Glomerular endothelial cell (primary cell): ENCODE measurements at regions not wholly inside any gene's neighbourhood (a gene's known extent, or its start where the extent isn't known, plus 50 kb on each side); places are given as distances from the start of the nearest gene placed in this dataset.
"Not testable (repeated sequence)": the region's sequence is repeated elsewhere in the genome, so short reads cannot be mapped to it uniquely, and the experiment has no call there.

ENCODE experiments used
- DNase-seq: peaks from one replicate; pipeline ENCODE4 v3.0.0-alpha.2; 2011; ENCODE audit warnings: low read depth, low spot score; ENCODE audit errors: extremely low read depth

DNA sequence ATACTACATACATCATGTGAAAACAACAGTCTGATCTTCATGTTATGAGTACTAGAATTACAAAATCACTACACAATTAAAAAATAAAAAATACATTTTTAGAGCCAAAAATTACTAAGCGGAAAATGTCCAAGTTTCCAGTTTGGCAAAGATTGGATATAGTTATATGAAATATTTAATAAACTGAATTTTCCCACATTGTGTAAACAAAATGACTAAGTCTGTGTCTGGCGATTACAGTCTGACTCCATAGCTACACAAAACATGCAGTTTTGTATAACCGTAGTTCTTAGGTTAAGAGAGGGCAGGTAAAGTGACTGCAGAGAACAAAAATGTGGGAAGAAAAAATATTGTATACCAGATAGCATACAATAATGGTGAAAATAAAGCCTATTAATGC lies 59.2 kb upstream of the TMEM47 start:
- no peak for DNase-seq

DNA sequence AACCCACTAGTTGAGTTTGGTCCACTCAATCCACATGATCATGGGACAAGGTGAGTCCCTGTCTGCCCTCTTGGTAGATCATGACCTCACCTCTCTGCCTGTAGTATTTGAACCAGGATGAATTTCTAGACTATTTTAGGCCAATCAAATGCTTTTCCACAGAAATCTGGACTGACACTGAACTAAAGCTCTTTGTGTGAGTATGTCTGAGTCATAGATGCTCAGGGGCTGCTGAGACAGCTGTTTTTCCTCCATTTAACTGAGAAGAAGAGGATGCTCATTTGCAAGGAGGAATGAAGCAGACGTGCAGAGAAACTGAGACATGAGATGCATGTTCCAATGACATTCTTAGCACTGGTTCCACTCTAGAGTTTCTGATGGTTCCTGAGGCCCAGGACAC lies 77.3 kb upstream of the TMEM47 start:
- DNase-seq: no peak

DNA sequence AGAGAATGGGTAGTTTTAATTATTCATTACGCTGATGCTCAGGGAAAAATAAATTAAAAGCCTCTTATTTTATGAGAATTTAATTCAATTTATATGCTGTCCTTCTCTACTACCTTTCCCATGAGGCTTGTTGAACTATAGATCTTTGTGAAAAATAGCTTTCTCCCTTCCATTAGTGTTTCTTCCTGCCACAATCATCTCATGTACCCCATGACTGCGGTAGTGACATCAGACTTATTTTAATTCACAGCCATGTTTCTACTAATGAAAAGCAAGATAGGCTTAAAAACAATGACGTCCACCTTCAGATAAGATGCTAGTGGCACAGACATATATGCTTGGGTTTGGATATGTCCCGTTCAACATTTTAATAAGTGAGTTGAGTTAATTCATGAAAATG lies 87.4 kb upstream of the TMEM47 start:
- DNase-seq: no peak

DNA sequence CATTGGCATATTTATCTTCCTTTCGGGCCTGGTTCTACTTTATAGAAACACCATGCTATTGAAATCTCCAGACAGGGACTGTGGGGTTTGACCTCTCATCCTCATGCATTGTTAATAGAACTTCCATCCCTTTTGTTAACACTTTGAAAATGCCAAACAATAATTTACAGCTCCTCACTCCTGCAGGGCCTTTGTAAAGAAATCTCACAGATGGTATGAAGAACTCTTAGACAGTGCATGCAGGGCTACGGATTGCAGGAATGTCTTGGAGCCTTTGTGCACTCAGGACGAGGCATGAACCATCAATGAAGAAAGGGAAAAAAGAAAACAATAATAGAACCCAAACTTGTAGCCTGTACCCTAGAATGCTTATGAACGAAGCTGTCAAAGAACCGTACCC lies 92.8 kb upstream of the TMEM47 start:
- no peak for DNase-seq

DNA sequence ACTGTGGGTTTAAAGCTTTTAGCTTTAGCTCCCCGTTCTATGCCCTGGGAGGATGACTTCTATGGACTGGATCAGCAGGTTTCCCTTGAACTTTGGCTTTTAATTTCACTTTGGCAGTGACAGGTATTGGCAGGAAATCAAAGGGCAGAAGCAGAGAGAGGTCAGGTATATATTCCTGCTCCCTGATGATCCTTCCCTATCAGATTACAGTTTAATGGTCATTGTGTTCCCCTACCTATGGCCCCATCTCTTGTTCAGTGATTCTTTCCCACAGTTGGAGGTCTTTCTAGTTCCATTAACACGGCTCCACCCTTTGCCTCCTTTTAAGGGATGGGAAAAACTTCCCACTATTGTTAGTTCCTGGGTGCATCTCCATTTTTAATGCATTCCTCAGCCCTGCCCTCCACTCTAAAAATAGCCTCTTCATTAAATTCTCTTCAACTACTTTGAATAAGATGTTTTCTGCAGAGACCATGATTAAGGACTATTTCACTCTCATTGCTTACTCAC lies 107.8 kb upstream of the TMEM47 start:
- DNase-seq: no peak

DNA sequence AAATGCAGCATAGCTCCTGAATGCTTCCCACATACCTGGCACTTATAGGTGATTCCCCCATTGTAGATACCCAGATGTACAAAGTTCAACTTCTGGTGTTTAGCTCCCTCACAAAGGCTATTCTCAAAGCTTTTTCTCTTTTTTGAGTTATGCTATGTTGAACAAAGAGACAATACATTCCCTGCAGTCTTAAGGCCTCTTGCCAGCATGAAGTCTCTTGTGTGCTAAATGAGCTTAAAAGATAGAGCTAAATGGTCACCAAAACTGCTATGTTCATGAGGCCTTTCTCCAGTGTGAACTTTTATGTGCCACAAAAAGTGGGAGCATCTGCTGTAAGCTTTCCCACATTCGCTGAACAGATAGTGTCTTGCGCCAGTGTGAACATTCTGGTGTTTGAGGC lies 111.2 kb upstream of the TMEM47 start:
- no peak for DNase-seq

DNA sequence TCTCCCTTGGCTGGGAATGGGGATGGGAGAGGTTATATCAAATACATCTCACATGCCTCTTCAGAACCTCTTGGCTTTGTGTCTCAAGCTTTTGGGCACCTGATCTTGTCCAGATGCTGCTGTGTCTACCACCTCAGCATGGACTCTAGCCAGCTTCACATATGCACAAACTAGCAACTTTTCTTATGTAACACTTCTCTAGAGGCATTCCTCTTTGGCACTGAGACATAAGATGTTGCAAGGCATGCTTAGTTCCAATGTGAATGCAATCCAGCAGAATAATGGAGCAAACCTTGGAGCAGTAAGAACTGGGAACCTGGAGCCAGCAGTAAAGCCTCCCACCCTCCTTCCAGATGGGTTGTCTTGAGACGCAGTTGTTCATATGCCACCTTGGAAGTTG lies 113.4 kb upstream of the TMEM47 start:
- DNase-seq: no peak

DNA sequence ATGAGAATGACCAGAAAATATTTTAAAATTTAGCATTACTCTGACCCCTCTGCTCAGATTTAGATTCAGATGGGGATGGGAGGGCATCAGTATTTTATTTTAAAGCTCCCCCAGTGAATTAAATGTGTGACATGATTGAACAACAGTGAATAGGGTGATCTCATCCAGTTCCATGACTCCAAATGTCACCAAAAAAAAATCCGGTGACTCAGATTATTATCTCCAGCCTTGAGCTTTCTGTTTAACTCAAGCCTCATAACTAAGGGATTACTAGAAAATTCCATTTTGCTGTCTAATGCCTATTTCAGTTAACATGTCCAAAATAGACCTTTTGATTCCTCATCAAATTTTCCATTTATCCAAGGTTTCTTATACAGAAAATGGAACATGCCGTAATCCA lies 121.8 kb upstream of the TMEM47 start:
- DNase-seq: no peak

DNA sequence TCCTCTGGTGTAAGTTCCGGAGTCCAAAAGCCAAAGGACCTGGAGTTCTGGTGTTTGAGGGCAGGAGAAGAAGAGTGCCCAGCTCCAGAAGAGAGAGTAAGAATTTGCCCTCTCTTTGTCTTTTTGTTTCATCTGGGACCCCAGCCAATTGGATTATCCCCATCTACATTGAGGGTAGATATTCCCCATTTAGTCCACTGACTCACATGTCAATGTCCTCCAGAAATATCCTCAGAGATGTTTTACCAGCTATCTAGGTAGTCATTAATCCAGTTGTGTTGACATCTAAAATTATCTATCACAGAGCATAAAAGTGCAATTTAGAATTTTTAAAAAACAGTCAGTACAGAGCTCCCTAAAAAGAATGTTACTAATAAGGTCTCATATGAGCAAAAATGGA lies 132.9 kb upstream of the TMEM47 start:
- no peak for DNase-seq

DNA sequence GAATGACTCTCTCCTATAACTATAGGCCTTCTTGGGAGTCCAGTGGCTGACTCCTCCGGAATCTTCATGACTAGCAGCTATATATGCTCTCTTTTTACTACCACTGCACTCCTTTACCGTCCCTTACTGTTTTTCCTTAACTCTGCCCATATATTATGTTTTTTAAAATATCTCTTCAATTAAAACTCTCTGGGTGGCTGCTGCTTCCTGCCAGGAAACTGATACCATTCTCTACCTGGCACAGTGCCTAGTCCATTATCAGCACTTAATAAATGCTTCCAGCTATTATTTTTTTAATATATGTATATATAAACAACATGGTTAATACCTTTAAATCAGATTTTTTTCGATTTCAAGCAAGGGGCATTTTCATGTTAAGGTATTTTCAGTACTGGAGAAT lies 136.6 kb upstream of the FAM47B start:
- DNase-seq: peak; percentile 9

DNA sequence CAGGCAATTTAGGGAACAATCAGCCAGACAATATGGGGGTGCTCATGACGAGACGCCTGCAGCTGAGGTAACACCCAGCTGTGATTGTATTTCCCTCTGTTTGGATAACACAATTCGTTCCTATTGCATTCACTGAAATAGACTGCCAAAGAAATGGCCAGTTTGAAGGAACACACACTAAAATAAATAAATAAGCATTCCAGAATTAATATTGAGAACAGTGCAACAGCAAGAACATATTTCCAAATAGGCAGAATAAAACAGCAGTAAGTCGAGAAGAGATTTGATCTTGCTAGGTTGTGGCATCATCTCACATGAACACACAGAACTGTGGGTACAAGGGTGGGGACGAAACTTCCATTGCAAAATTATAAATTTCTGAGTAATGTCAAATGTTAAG lies 133.5 kb upstream of the FAM47B start:
- no peak for DNase-seq

DNA sequence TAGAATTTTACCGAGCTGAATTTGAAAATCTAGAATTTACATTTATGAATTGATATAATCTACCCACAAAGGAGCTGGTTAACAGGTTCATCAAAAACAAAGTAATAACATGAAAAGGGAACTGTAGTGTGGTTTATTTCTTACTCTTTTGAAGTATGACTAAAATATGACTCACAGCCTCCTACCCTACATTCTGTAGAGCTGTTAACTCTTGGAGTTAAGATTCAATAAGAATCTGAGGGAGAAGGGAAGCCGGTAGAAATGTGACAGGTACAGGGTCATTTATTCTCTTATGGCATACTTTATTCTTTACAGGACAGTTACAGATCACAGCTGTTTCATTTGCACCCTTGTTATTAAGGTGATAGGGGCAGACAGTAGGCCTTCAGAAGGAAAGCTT lies 132.2 kb upstream of the FAM47B start:
- DNase-seq: no peak

DNA sequence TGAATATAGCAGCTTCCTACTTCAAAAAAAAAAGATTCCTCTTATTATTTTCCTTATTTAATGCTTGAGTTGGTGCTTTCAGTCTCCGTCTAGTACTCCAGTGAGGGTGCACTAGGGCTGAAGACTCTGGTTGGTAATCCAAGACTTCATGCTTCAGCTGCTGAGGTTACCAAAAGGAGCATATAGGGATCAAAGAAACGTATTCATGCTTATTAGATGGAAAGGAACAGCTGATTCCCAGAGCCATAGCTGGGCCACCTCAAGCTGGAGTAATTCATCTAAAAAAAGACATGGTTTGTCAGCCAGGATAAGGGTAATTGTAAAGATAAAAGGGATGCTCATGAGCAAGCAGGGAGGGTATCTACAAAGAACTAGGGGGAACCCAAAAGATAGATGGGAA lies 131.7 kb upstream of the FAM47B start:
- no peak for DNase-seq

DNA sequence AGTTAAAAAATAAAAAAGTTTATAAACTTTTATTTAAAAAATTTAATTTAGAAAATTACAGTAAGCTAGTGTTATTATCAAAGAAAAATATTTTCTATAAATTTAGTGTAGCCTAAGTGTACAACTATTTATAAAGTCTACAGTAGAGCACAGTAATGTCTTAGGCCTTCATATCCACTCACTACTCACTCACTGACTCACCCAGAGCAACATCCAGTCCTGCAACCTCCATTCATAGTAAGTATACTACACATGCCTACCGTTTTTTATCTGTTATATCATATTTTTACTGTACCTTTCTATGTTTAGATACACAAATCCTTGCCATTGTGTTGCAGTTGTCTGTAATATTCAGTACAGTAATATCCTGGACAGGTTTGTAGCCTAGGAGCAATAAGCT lies 129.0 kb upstream of the FAM47B start:
- no peak for DNase-seq

DNA sequence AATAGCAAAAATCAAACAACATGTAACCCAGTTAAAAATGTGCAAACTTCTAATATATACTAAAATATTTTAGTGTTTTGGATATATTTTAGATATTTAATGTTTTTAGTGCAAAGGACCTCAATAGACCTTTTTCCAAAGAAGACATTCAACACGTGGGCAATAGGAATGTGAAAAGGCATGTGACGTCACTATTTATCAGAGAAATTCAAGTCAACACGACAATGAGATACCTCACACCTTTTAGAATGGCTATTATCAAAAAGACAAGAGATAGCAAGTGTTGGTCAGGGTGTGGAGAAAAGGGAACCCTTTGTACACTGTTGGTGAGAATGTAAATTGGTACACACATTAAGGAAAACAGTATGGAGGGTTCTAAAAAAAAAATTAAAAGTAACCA lies 115.6 kb upstream of the FAM47B start:
- DNase-seq: no peak

DNA sequence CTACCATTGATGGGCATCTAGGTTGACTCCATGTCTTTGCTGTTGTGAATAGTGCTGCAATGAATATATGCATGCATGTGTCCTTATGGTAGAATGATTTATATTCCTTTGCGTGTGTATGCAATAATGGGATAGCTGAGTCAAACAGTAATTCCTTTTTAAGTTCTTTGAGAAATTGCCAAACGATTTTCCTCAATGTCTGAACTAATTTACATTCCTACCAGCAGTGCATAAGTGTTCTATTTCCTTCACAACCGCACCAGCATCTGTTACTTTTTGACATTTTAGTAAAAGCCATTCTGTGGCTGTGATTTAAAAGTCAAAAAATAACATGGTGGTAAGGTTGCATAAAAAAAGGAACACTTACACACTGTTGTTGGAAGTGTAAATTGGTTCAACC lies 103.1 kb upstream of the FAM47B start:
- no peak for DNase-seq

DNA sequence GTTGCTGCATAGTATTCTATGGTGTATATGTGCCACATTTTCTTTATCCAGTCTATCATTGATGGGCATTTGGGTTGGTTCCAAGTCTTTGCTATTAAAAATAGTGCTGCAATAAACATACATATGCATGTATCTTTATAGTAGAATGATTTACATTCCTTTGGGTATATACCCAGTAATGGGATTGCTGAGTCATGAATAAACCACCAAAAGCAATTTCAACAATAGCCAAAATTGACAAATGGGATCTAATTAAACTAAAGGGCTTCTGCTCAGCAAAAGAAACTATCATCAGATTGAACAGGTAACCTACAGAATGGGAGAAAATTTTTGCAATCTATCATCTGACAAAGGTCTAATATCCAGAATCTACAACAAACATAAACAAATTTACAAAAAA lies 101.4 kb upstream of the FAM47B start:
- not testable (repeated sequence) for DNase-seq

DNA sequence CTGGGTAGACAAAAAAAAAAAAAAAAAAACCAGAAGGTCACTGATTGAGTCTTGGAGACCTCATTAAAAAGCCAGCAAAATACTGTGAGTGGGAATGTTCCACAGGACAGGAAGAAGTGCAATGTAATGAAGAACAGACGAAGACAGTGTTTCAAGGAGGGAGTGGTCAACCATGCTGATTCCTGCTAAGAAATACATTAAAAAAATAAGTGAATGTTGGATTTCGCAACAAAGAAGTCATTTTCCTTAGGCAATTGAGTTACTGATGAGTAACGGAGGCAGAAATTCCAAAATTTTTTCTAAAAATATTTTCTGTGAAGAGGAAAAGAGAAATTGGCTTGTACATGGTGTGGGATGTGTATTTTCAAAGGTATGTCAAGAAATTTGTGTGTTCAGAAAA lies 94.3 kb upstream of the FAM47B start:
- DNase-seq: no peak

DNA sequence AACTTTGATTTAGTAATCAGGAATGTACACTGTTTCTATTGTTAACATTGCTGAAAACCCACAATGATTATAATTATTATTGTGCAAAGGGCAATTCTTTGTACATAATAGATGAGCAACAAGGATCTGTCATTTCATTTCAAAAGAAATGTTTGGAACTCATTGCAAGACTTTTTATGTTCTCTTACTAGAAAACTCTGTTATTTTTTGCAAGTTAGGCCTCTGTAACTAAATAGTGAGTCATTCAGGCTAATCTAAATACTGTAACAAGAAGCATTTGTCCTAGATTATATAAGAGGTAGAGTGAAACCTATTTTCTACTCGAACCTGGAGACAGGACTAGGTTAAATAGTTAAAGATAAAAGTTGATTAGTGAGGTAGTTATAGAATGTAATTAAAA lies 93.2 kb upstream of the FAM47B start:
- no peak for DNase-seq

DNA sequence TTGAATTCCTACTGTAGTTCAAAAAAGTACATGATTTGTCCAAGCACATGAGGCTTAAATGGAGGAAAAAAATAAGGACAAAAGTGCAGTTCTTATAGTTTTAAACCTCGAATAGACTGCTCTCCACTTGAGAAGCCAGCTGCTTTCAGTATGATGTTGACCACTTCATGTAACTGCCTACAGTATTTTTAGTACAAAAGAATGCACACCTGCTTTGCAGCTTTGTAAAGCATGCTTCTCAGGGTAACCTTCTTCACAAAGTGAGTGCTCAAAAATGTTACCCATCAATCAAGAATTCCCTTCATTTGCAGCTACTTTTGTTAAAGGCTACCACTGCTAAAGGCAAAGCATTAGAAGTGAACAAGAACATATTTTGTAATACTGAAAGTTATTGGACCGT lies 83.4 kb upstream of the FAM47B start:
- DNase-seq: no peak

DNA sequence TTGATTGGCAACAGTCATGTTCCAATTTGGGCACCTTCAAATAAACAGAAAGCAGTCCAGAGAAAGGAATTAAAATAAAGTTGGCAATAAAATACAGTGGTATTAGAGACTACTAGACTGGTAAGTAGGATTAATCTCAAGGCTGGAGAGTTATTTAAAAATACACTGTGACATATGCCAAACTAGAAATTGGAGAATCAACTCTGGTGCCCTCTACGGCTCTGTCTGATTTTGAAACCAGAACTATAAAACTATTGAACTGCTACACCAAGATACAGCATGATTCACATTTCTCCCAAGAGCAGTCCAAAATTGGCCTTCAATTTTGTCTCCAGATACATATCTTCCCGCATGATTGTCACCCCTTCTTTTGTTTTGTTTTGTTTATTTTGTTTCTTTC lies 78.7 kb upstream of the FAM47B start:
- no peak for DNase-seq

DNA sequence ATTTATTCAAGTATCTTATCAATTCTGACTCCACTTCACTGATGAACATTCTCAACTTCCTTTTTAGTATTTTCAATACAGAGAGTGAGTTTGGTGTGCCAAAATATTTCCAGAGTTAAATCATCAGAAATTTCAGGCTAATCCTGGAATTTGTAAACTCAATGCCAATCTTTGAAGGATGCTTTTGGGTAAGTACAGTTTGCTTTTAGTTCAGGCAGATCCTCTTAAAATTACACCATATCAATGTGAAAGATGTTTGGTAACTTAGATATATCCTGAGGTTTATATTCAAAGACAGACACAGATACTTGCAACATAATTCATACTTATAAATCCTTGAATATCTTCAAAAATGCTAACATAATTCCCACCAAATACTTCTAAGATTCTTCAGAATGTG lies 76.0 kb upstream of the FAM47B start:
- no peak for DNase-seq

DNA sequence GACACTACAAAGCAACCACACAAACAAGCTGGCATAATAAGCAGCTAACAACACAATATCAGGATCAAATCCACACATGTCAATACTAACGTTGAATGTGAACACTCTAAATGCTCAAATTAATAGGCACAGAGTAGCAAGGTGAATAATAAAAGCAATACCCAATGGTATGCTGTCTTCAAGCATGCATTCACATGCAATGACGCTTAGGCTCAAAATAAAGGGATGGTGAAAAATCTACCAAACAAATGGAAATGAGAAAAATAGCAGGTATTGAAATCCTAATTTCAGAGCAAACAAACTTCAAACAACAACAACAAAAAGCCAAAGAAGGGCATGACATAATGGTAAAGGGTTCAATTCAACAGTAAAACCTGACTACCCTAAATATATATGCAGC lies 74.0 kb upstream of the FAM47B start:
- no peak for DNase-seq
